Astrocyte of the spinal cord (primary cell): ENCODE measurements at regions not wholly inside any gene's neighbourhood (a gene's known extent, or its start where the extent isn't known, plus 50 kb on each side); places are given as distances from the start of the nearest gene placed in this dataset.
A peak's percentile ranks its signal among the peaks of the same experiment; 100 is the strongest.

Experiments used
- DNase-seq: peaks from one replicate; pipeline ENCODE4 v3.0.0; 2011; ENCODE audit warnings: low read depth, low spot score
- H3K4me3 ChIP-seq: 2 replicates; pipeline ENCODE4 v1.5.1; 2011; ENCODE audit warnings: low read depth, mild to moderate bottlenecking, low read length, moderate library complexity
- in situ Hi-C: cut with HindIII; loops from 2 replicates; pipeline ENCODE4 v1.10.0; 2017; ENCODE audit warnings: low sequenced_read_pairs
- TF ChIP-seq, protein P1 (sequence below): IDR thresholded peaks from 2 replicates; pipeline ENCODE4 v1.5.1; 2012; ENCODE audit warnings: low read depth, mild to moderate bottlenecking, low read length, inconsistent platforms

DNA sequence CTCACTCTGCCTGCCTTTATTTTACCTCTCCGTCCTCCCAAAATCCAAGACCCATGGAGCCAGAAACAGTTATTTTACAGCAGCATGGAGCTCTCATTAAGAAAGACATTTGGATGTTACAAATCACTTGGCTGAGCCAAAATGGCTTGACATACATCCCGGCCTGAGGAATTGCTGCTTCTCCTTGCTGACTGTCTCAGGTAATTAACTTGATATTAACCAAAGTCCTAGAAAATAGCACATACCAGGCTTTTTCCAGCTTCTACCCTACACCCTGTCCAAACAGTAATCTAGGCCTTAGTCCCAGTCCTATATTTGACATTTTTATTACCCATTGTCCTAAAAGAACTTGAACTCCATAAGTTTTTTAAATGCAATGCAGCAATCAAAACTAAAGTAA lies 205.0 kb downstream of the TMX3 start:
- no peak overlapping the region for H3K4me3 ChIP-seq
- DNase-seq, result no peak
- TF ChIP-seq, protein P1, sequence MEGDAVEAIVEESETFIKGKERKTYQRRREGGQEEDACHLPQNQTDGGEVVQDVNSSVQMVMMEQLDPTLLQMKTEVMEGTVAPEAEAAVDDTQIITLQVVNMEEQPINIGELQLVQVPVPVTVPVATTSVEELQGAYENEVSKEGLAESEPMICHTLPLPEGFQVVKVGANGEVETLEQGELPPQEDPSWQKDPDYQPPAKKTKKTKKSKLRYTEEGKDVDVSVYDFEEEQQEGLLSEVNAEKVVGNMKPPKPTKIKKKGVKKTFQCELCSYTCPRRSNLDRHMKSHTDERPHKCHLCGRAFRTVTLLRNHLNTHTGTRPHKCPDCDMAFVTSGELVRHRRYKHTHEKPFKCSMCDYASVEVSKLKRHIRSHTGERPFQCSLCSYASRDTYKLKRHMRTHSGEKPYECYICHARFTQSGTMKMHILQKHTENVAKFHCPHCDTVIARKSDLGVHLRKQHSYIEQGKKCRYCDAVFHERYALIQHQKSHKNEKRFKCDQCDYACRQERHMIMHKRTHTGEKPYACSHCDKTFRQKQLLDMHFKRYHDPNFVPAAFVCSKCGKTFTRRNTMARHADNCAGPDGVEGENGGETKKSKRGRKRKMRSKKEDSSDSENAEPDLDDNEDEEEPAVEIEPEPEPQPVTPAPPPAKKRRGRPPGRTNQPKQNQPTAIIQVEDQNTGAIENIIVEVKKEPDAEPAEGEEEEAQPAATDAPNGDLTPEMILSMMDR, result no peak
- in situ Hi-C loops, result no loop called here

DNA sequence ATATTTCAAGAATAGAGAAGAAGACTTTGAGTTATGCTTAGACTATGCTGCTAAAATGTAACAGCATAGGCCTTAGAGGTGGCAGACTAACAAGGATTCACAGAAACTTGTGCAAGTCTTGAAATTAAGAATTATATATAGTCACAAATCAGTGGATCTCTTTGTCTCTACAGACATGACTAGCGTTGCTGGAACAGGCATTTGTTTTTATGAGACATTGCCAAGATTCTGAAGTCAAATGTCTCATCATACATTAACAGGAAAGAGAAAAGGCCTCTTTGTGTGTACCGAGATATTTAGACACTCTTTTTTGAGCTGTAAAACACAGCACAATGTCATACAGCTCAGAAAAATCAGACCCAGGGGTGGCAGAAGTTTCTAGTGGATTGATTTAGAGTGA lies 207.1 kb downstream of the TMX3 start:
- peak; percentile 32 for DNase-seq
- in situ Hi-C loops, result no loop called here
- no peak overlapping the region for H3K4me3 ChIP-seq
- TF ChIP-seq, protein P1, result no peak

DNA sequence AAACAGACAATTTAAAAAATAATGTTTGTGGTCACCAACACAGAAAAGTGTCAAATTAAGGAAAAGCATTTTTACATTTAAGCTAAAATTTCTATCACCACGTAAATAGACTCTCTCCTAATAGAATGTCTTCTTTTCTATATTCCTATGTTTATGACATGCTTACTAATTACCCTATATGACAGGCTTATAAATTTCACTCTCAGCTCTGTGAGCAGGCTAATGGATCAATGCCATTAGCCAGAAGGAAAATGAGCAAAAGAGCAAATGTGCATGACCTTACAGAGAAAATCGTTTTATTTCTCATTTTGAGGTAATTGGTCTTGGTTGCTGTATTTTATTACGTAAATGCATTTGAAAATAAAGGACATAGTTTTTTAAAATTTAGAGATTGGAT lies 209.7 kb downstream of the TMX3 start:
- no peak for DNase-seq
- TF ChIP-seq, protein P1, result no peak
- in situ Hi-C loops, result no loop called here
- no peak overlapping the region for H3K4me3 ChIP-seq

DNA sequence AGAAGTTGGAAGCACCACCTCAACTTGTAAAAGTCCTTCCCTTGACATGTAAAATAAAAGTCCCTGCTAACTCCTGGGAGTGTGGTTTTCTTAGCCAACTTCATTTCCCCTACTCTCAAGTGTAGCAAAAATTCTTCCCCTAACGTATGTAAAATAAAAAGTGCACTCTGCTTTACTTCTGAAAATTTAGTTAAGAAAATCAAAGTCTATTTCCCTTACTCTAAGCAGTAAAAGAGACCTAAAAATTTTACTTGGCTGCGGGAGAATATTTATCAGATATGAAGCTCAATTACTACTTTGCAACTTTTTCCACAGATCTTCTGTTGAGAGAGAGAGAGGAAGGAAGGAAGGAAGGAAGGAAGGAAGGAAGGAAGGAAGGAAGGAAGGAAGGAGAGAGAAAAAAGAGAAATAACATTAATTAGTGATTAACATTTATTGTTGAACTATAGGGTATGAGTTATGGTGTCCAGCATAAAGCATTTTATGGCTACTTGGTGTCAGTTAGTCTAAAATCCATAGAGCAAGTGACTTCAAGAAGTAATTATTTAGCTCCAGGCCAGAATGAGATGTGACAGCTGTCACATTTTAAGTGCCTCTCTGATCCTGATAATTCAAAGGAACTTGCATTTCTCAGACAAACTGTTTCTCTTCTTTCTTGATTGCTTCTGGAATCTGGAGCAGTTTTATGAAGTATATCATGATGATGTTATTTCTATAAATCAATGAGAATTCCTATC lies 210.3 kb downstream of the TMX3 start:
- in situ Hi-C loops, result no loop called here
- TF ChIP-seq, protein P1, result no peak
- H3K4me3 ChIP-seq, result no peak overlapping the region

DNA sequence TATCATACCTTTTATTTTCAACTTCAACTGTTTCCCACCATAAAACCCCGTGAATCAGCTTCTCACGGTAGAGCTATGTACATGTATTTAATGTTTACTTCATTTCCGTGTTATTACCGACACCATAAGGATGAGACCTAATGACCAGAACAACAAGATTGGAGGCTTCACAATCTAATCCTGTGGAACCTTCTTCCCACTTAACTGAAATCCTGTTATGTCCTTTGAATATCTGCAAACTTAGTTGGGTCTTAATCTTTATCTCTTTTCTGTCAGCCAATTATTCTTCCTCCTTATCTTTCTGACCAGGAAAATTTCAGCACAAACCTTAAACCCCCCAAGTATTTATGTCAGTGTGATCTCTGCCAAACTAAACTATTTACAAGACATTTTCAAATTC lies 214.4 kb downstream of the TMX3 start:
- no peak for DNase-seq
- TF ChIP-seq, protein P1, result no peak
- in situ Hi-C loops, result no loop called here
- H3K4me3 ChIP-seq, result no peak overlapping the region

More for the DNA sequence above, 210.3 kb downstream of the TMX3 start:
- no peak for DNase-seq

DNA sequence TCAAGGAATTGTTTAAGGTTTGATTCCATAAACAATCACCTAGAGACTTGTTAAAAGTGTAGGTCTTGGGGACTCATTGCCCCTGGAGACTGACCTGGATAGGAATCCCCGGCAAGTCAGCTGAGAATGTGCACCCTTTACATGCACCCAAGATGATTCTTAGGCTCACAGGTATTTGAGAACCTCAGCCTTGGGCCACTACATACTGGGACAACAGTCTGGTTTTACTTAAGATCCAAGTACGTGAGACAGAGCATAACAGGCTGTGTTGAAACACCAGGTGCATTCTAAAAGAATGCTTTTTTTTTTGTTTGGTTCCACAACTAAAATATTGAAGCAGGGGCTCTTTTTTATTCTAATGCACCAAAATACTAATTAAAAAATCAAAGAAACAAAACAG lies 215.8 kb downstream of the TMX3 start:
- no peak overlapping the region for H3K4me3 ChIP-seq
- TF ChIP-seq, protein P1, result no peak
- DNase-seq, result no peak
- in situ Hi-C loops, result no loop called here
